SK-N-MC (cell line): ENCODE measurements at regions not wholly inside any gene's neighbourhood (a gene's known extent, or its start where the extent isn't known, plus 50 kb on each side); places are given as distances from the start of the nearest gene placed in this dataset.

ENCODE experiments used
- EZH2 ChIP-seq: fragments of 200-600 bp; sonication (generic); IDR thresholded peaks from one replicate; pipeline ENCODE4 v1.6.1; 2017; ENCODE audit warnings: antibody characterized with exemption
- FOXP2 ChIP-seq: optimal IDR thresholded peaks from 2 replicates; pipeline ENCODE3; 2011; ENCODE audit warnings: mild to moderate bottlenecking, moderate library complexity; ENCODE audit not compliant: insufficient read depth; ENCODE audit errors: extremely low read length, control extremely low read depth
- POLR2AphosphoS5 ChIP-seq: IDR thresholded peaks from 2 replicates; pipeline ENCODE4 v1.6.1; 2012; ENCODE audit warnings: mild to moderate bottlenecking, low read depth, low read length, borderline replicate concordance

DNA sequence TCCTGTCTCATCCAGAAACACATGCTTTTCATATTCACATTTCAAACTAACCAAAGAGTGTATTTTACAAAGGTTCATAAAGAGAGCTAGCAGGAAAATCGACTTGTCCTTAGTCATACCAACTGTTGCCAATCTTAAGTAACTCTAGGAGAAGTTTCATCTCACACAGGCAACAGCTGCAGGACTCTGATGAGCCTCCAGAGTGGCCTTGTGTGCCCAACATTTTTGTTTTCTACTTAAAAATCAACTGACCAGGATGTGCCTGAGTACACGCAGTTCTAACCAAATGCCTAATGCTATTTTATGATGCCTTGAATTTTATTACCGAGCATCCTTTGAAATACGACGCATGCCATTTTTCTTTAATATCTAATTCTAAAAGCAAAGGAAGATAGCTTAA lies 595.9 kb upstream of the LRRTM4 start:
- TF ChIP-seq FOXP2 (no peak), EZH2 (no peak), POLR2AphosphoS5 (no peak)
